K562 (cell line): ENCODE measurements at regions not wholly inside any gene's neighbourhood (a gene's known extent, or its start where the extent isn't known, plus 50 kb on each side); places are given as distances from the start of the nearest gene placed in this dataset. TPM values are rescaled to one million over a fixed set of nuclear protein-coding genes. Genes with fewer than 3 reads are reported as not detected.
A peak's percentile ranks its signal among the peaks of the same experiment; 100 is the strongest.

ENCODE experiments used
- ATAC-seq: fragments of 200-7000 bp; cut with Tn5 transposase; 3 replicates; pipeline ENCODE4 v1.9.1; 2020; ENCODE audit warnings: moderate library complexity
- BruUV-seq: library from RNA; stranded (reverse); fragments of 400-500 nt; replicated peaks from 2 replicates; lab custom pipeline; 2021; lab: Mats Ljungman, UMichigan
- CTCF ChIA-PET: fragments of 300-600 bp; formaldehyde crosslinking; extraction: SDS; loops from one replicate; lab custom pipeline; 2021; ENCODE audit warnings: low intra/inter-chr PET ratio; lab: Yijun Ruan, JAX
- POLR2A ChIA-PET: fragments of 300-600, 350-650 bp; sonication (Branson Sonifier 250); formaldehyde crosslinking; extraction: SDS; loops from one replicate; lab custom pipeline; 2021; ENCODE audit warnings: antibody characterized with exemption, inconsistent platforms; lab: Yijun Ruan, JAX
- DNase-seq, 4 experiments: peaks; one replicate each; pipeline versions ENCODE4 v3.0.0 to v3.0.0-alpha.2; 2011 to 2018; ENCODE audit warnings: low spot score in 3 of 4, mixed read lengths in 3 of 4; ENCODE audit errors: extremely low read depth in 1 of 4
- FAIRE-seq: peaks from 2 replicates; lab custom pipeline; 2011; peaks lifted over from hg19 to GRCh38; lab: Jason Lieb, UNC
- H2AFZ ChIP-seq: 2 replicates; pipeline ENCODE4 v1.6.0; 2011; ENCODE audit warnings: low read depth, low read length, control low read depth, inconsistent platforms
- H3K27ac ChIP-seq: fragments of 200-600 bp; 3 replicates; pipeline ENCODE4 v1.8.0; 2011; ENCODE audit warnings: low read depth, mild to moderate bottlenecking, control low read depth, inconsistent platforms, low read length, moderate library complexity, mixed read lengths; ENCODE audit errors: extremely low read depth
- H3K27me3 ChIP-seq, 2 experiments: fragments of 300-600 bp in 1 of 2; 2 replicates in 1 of 2; 3 replicates in 1 of 2; pipeline versions ENCODE4 v1.6.0 to v1.8.0; 2011; ENCODE audit warnings: inconsistent platforms in 2 of 2, low read length in 2 of 2, mild to moderate bottlenecking in 1 of 2, mixed read lengths in 1 of 2, moderate library complexity in 1 of 2; ENCODE audit not compliant: control insufficient read depth in 2 of 2, insufficient read depth in 2 of 2
- H3K36me3 ChIP-seq: fragments of 300-600 bp; 3 replicates; pipeline ENCODE4 v1.8.0; 2011; ENCODE audit warnings: mild to moderate bottlenecking, low read length, inconsistent platforms; ENCODE audit not compliant: control insufficient read depth, insufficient read depth
- H3K4me1 ChIP-seq, 2 experiments: fragments of 200-600 bp in 1 of 2; replicated peaks in 1 of 2; 2 replicates in 1 of 2; 3 replicates in 1 of 2; pipeline versions ENCODE4 v1.5.1 to v1.8.0; 2011; ENCODE audit warnings: inconsistent platforms in 2 of 2, low read length in 2 of 2, mild to moderate bottlenecking in 1 of 2, mixed read lengths in 1 of 2, moderate library complexity in 1 of 2; ENCODE audit not compliant: control insufficient read depth in 2 of 2, insufficient read depth in 2 of 2
- H3K4me2 ChIP-seq: 2 replicates; pipeline ENCODE4 v1.6.1; 2011; ENCODE audit warnings: low read length, control low read depth, inconsistent platforms, mixed read lengths; ENCODE audit not compliant: insufficient read depth
- H3K4me3 ChIP-seq: fragments of 200-600 bp; sonication (generic), shearing (Covaris generic); 2 replicates; pipeline ENCODE4 v1.5.1; 2016; ENCODE audit warnings: control low read depth, inconsistent platforms
- H3K79me2 ChIP-seq: fragments of 200-600 bp; 3 replicates; pipeline ENCODE4 v1.8.0; 2011; ENCODE audit warnings: low read length, inconsistent platforms; ENCODE audit not compliant: control insufficient read depth, insufficient read depth
- H3K9ac ChIP-seq, 2 experiments: 2 replicates each; pipeline versions ENCODE4 v1.6.0 to v1.6.1; 2011; ENCODE audit warnings: low read depth in 2 of 2, low read length in 2 of 2, control low read depth in 1 of 2, inconsistent platforms in 1 of 2, mild to moderate bottlenecking in 1 of 2, mixed read lengths in 1 of 2; ENCODE audit not compliant: insufficient read depth in 1 of 2
- H3K9me1 ChIP-seq: one replicate; pipeline ENCODE4 v1.6.0; 2011; ENCODE audit warnings: inconsistent platforms, mild to moderate bottlenecking, low read length, moderate library complexity; ENCODE audit not compliant: control insufficient read depth, insufficient read depth
- H3K9me3 ChIP-seq: replicated peaks from 2 replicates; pipeline ENCODE4 v1.5.1; 2011; ENCODE audit warnings: low read depth, low read length, inconsistent platforms; ENCODE audit not compliant: control insufficient read depth, insufficient read depth
- H4K20me1 ChIP-seq: replicated peaks from 2 replicates; pipeline ENCODE4 v1.6.1; 2011; ENCODE audit warnings: low read length, inconsistent platforms, mixed read lengths; ENCODE audit not compliant: control insufficient read depth, insufficient read depth
- RBM25 ChIP-seq: fragments of 200-400 bp; formaldehyde crosslinking; IDR thresholded peaks from 2 replicates; pipeline ENCODE4 v1.6.1; 2018; ENCODE audit warnings: low read length, low read depth, moderate library complexity; ENCODE audit not compliant: severe bottlenecking
- SMC3 ChIP-seq: conservative IDR thresholded peaks from 2 replicates; pipeline ENCODE4 v1.6.1; 2011; ENCODE audit warnings: low read depth, low read length, improper control_type of control experiment; ENCODE audit not compliant: insufficient read depth
- ZNF507 ChIP-seq: conservative IDR thresholded peaks from 2 replicates; pipeline ENCODE4 v1.6.1; 2017; ENCODE audit warnings: missing genetic modification characterization, missing compliant biosample characterization
- ZNF57 ChIP-seq: fragments of 450-650 bp; formaldehyde crosslinking; IDR thresholded peaks from 2 replicates; pipeline ENCODE4 v1.4.0; 2020; ENCODE audit warnings: mild to moderate bottlenecking, moderate library complexity
- WGBS: fragments of 100-300 bp; shearing (Covaris generic); methylation state at CpG from one replicate; pipeline ENCODE4 v1.1.6; 2016; ENCODE audit warnings: low coverage, mixed read lengths; ENCODE audit not compliant: insufficient coverage; ENCODE audit errors: missing lambda C conversion rate; 5-methylcytosine and 5-hydroxymethylcytosine counted together
- in situ Hi-C: fragments of 300-500 bp; cut with MboI; formaldehyde crosslinking; loops from 4 replicates; pipeline ENCODE4 v1.15.0; 2018; ENCODE audit warnings: inconsistent platforms, mixed read lengths
- intact Hi-C: fragments of 100-400 bp; cut with micrococcal nuclease; formaldehyde crosslinking; loops from 2 replicates; pipeline ENCODE4 v1.14.2; 2022
- small RNA-seq: library from RNA; depleted of rRNA; stranded (forward); fragments of <200 nt; gene quantifications from one replicate; pipeline ENCODE3, GENCODE V24; 2014

DNA sequence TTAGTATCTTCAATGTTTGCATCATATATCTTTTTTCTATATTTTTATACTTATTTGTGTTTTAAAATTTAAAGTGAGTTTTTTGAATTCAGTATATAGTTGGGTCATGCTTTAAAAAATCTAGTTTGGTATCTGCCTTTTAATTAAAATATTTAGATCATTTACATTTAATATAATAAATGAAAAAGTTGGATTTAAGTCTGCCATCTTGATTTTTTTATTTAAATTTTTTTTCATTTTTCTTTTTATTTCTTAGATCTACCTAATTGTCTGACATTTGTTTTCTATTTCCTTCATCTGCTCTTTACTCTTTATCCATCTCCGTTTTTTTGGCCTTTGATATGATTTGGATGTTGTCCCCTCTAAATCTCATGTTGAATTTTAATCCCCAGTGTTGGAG lies 50.0 kb upstream of the N4BP1 start:
- in situ Hi-C loops: no loop called here
- no peak for FAIRE-seq
- TF ChIP-seq ZNF57 (CRISPR knock-in tag): no peak
- TF ChIP-seq ZNF507: peak; percentile 97
- TF ChIP-seq SMC3: no peak
- TF ChIP-seq RBM25: peak; percentile 35
- no peaks in the 10 kb centered on the region for H3K4me1 ChIP-seq
- ATAC-seq: no peak
- no peak overlapping the region for H3K4me3 ChIP-seq
- ChIA-PET POLR2A (no interaction called here), CTCF (interaction anchor here (0.7 kb wide), 1 partner anchor 1717 kb away, joined by 5 read pairs; no protein-coding TSS in a partner anchor)
- BruUV-seq: no TSS peak
- no peaks in the 10 kb centered on the region for H3K79me2 ChIP-seq
- intact Hi-C loops: no loop called here
- no peaks in the 10 kb centered on the region for H4K20me1 ChIP-seq
- H3K9me1 ChIP-seq: no peaks in the 10 kb centered on the region
- DNase-seq: no peak
- no peaks in the 10 kb centered on the region for H3K36me3 ChIP-seq
- WGBS: 0% methylated on average over 1 of the region's 1 CpG
- no peak overlapping the region for H3K27ac ChIP-seq
- no peak overlapping the region for H3K4me2 ChIP-seq
- H2AFZ ChIP-seq: no peak overlapping the region
- H3K9ac ChIP-seq: no peak overlapping the region
- H3K27me3 ChIP-seq: no peaks in the 10 kb centered on the region
- H3K9me3 ChIP-seq: 0 out of 2 replicates have a peak, but pooled peaks cover 2% of the 10 kb centered on the region

Small RNAs in the stretch of these regions (small RNA-seq; reads per million reads assigned to genes)
- gene AC023827.1: not detected
- not detected for gene MTND4LP25
- gene RNU6-257P: not detected
